GM18907 (cell line): ENCODE measurements at regions not wholly inside any gene's neighbourhood (a gene's known extent, or its start where the extent isn't known, plus 50 kb on each side); places are given as distances from the start of the nearest gene placed in this dataset.
"Not testable (repeated sequence)": the region's sequence is repeated elsewhere in the genome, so short reads cannot be mapped to it uniquely, and the experiment has no call there.

Experiments used
- ATAC-seq: cut with Tn5 transposase; IDR thresholded peaks from one replicate; pipeline ENCODE4 v1.9.1; 2021; ENCODE audit warnings: mild to moderate bottlenecking, moderate library complexity; ENCODE audit not compliant: unreplicated experiment

DNA sequence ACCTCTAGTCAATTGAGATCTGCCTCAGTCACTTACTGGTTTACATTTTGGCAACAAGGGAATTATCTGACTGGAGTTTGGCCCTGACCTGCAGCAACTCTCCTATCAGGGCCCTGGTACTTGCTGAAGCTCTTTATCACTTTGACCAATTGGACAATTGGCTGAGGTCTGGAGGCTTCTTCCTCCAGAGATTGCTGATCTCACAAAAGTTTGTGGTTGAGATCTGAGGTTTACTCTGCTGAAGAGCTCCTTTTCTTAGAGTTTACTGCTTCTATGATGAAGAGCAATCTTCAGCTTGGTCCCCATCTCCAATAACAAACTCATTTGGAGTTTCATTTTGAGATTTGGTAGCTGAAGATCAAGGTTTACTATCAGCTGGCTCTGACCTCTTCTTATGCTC, 276.9 kb upstream of the SGCG start:
- no peak for ATAC-seq

DNA sequence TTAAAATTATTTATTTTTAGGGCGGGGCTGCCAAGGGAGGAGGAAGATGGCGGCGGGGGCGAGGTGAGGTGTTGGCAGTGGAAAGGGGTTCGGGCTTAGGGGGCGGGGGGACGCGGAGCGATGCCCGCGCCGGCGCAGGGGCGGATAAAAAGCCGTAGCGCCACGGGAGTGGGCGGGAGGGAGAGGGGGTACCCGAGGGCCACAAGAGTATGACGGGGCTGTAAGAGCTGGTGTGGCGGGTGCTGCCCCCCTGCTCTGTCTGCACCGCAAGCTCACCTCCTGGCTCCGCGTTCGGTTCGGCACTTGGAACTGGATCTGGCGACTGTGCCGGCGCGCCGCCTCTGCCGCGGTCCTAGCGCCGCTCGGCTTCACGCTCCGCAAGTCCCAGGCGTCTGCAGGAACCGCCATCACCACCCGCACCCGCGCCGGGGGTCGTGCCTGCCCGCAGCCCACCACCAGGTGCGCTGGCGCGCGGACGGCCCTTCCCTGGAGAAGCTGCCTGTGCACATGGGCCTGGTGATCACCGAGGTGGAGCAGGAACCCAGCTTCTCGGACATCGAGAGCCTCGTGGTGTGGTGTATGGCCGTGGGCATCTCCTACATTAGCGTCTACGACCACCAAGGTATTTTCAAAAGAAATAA, 265.2 kb upstream of the SGCG start:
- ATAC-seq = no peak

DNA sequence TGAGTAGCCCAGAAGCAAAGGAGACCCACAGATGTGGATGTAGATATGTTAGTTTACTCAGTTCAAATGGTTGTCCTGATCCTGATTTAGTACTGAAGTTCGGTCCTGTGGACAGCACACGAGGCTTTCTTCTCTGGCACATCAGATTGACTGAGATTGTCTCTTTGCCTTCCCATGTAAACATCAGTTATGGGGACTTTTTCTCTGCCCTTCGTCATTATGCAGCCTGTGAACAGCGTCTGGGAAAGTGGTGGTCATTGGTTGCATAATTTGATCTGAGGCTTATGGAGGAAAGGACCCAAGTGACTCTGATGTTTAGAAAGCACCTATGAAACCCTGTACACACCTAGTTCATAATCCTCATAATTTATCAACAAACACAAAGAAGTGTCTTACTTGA, 264.5 kb upstream of the SGCG start:
- ATAC-seq = not testable (repeated sequence)

DNA sequence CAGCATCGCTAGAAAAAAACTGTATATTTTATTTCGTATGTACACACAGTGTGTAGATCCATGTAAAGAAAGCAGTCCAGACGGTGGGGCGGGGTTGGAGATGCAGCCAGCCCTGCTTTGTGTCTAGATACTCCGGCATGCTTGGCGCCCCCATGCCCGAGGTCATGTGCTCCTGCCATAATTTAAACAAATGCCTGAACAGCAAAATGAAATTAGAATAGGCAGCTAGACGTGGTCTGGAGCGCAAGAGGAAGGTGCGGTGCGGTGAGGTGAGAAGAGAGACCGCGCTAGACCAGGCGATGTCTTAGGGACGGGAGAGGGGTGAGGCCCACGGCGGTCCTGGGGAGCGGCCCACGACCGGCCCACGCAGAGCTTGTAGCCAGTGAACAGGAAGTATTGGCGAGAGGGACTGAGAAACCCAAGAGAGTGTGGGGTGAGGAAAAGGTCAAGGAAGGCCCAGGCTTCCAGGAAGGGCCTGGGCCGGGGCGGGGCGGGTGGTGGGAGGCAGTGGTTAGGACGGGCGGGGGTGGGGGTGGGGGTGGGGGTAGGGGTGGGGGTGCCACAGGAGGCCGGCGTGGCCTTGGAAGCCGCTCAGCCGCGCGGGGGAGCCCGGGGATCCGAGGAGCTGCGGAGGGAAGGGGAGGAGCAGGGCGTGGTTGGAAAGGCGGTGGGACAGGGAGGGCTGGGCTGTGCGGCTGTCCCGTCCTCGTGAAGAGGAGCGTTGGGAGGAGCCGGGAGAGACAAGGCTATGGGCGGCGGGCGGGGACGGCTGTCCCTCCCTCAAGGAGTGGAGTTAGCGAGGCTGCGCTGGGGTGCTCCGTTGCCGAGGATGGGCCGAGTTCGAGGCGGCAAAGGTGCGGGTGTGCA, 254.7 kb upstream of the SGCG start:
- no peak for ATAC-seq

DNA sequence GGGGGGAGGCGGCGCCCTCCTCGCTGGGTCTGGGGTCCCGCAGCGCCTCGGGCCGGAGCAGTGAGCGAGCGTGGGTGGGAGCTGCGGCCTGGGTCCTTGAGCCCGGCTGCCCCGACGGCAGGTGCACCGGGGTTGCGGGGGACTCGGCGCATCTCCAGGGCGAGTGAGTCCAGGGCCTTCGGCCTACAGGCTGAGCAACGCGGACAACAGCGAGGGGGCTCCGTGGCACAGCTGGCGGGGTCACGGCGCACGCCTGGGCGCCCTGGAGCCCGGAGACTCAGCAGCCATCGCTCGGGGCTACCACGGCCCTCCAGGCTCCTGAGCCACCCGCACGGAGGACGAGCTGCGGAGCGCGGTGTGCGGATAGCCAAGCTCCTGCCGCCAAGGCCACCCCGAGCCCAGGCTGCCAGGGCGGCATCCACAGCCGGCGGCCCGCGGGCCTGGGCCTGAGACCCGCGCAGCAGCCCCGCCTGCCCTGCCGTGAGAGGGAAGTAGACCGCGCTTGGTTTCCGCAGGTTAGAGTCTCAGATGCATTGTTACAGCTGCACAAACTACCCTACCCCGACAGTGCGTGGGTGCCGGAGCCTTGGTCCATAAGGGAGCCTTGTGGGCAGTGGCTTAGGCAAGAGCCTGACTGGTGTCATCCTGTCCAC, 253.9 kb upstream of the SGCG start:
- no peak for ATAC-seq

DNA sequence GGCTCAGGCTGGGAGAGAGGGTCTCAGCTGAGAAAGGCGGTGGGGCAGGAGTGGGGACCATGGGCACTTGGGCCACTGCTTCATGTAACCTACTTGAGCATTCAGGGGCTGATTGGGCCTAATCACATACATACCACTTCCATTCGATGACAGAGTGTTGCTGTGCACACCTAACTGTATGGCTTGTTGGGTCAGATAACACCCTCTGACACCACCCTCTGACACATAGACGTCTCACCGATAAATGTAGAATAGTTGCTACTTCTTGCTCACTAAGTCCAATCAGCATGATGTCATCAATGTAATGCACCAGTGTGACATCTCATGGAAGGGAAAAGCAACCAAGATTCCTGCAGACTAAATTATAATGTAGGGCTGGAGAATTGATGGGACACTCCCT, 252.9 kb upstream of the SGCG start:
- ATAC-seq = not testable (repeated sequence)

DNA sequence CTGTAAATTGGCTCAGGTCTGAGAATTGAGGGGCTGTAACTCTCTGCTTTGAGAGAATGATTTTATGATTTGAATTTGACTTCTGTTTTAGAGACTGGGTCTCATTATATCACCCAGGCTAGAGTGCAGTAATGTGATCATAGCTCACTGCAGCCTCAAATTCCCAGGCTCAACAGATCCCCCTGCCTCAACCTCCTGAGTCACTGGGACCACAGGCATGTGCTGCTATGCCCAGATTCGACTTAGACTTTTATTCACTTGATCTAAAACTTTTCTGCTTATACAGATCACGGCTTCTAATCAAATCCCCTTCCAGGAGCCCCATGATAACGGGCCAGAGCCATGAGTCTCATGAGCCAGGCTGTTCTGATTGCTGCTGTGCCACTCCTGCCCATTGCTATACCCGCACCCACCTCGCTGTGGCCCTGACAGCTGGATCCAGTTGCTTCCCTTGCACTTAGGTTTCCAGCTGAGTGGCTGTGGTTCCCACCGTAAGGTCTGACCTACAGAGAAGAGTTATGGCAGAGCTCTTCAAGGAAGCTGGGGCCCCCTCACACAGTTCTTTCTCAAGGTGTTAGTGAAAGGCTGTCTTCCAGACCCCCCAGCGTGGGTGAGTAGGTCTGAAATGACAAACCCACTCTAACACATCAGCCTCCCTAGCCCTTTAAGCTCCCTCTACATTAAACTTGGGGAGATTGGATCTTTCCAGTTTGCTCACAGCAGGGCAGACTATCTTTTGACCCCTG, 251.2 kb upstream of the SGCG start:
- no peak for ATAC-seq

DNA sequence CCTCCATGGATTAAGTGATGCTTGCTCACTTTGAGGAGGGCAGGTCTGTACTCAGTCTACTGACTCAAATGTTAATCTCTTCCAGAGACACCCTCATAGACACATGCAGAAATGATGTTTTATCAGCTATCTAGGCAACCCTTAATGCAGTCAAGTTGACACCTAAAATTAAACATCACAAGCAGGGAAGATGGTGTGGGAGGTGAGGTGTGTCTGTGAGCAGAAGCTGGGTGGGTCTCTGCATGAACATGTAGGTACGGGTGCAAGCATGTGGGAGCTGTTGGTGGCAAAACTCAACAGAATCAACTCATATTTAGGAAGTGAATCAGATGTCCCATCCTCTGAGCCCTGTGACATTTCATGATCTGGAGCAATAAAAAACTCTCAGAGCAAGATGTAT, 249.2 kb upstream of the SGCG start:
- ATAC-seq = no peak

DNA sequence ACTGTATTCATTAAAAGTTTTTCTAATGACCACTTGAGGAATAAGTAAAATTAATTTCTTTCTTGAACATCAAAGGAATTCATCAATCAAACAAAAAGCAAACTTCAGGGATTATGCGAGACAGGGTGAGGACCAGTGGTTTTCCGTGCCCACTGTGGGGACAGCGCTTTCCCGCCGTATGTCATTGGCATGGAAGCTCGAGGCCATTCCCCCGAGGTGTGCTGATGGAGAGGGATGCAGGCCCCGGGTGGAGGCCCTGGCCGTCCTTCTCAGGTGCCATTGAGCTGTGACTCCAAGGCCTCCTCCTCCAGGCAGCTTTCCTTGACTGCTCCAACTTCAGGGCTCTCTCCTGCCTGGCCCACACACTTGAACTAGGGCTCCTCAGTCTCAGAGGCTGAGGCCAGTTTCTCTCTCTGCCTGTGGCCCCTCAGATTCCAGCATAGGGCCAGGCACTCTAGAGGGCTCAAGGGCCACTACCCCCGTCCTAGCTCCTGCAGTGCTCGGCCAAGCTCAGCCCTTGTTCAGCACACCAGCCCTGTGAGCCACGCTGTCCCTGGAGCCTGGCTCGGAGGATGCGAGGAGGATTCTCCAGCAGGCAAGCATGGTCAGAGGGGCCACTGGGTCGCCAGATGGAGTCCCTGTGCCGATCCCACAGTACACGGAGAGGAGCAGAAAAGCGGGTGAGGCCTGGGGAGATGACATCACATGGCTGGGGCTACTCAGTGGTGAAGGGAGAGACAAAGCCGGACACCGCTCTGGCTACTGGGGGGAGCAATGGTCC, 248.0 kb upstream of the SGCG start:
- not testable (repeated sequence) for ATAC-seq

DNA sequence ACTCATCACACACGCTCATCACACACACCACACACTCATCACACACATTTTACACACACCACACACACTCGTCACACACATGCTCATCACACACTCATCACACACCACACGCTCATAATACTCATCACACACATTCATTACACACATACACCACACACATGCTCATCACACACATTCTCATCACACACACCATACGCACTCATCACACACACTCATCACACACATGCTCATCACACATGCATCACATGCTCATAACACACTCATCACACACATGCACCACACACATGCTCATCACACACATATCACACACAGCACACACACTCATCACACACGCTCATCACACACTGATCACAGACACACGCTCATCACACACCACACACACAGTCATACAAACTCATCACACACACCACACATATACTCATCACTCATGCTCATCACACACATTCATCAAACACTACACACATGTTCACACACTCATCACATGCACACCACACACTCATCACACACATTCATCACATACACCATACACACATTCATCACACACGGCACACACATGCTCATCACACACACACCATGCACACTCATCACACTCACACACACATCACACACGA, 247.1 kb upstream of the SGCG start:
- ATAC-seq = no peak

DNA sequence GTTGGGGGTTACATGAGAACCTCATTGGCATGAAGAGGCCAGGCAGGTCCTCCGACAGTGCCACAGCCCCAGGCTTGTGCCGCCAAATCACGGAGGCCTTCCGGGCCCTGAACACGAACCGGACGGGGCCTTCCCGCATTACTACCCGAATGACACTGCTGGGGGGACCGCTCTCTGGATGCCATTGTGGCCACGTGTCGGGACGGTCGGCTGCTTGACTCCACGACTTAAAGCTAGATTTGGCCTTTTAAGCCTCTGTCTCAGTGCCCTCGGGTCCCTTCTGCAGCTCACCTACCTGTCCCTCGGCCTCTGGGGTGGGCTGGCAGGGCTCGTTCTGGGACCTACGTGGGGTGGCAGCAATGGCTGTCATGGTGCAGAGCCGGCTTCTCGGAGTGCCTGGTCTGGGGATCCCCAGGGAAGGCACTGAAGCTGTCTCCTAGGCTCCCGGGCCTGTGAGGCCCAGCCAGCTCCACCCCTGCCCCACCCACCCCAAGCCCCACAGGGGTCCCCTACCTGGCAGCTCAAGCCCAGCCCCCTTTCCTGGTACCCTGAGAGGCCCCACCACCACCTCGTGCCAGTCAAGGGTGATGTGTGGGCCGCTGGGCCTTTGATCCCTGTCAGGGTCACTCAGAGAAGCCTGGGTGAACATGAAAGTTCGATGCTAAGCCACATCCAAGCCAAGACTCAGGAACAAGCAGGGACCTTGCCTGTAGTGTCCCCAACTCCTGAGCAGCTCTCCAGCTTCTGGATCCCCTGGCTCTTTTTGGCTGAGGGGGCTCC, 245.8 kb upstream of the SGCG start:
- ATAC-seq = no peak

DNA sequence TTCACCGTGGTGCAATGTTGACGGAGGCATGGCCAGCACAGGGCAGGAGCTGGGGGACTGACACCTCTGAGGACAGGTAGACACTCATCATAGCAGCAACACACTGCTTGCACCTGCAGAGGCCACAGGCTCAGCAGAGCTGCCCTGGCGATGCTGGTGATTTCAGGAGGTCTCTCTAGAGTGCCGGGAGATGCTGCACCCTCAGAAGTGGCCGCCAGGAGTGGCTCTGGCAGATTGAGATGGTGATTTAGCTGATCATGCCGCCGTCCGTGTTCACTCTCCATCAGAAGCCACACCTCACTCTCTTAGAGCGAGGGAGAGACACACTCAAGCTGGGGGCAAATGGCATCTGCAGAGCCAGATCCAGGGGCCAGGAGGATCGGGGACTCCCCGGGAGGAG, 244.6 kb upstream of the SGCG start:
- ATAC-seq = no peak

DNA sequence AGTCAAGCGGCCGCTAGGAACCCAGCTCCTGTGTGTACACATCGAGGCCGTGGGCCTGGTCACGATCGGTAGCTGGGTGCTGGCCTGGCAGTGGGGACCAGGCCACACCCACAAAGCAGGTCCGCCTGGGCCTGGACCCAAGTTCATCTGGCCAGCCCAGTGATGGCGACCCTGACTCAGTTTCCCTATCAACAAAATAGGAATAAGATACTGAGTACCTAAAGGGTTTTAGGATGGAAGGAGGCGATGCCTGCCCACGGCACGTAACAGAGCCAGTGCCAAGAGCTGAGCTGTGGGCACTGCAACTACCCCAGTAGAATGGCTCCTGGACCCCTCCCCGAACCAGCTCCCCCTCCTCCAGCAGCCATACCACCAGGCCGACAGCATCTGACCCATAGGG, 243.5 kb upstream of the SGCG start:
- no peak for ATAC-seq

DNA sequence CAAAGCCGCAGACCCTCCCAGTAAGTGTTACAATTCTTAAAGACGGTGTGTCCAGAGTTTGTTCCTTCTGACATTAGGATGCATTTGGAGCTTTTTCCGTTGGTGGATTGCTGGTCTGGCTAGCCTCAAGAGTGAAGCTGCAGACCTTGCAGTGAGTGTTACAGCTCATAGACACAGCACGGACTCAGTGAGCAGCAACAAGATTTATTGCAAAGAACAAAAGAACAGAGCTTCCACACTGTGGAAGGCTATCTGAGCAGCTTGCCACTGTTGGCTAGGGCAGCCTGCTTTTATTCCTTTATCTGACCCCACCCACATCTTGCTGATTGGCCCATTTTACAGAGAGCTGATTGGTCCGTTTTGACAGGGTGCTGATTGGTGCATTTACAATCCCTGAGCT, 242.8 kb upstream of the SGCG start:
- ATAC-seq = no peak

DNA sequence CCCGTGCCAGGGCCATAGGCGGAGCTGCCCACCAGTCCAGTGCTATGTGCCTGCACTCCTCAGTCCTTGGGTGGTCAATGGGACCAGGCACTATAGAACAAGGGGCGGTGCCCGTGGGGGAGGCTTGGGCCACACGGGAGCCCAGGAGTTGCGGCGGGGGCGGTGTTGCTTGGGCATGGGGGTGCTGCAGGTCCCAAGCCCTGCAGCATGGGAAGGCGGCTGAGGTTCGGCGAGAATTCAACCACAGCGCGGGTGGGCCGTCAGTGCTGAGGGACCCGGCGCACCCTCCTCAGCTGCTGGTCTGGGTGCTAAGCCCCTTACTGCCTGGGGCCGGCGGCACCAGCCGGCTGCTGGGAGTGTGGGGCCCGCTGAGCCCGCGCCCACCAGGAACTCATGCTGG, 242.2 kb upstream of the SGCG start:
- ATAC-seq = no peak

DNA sequence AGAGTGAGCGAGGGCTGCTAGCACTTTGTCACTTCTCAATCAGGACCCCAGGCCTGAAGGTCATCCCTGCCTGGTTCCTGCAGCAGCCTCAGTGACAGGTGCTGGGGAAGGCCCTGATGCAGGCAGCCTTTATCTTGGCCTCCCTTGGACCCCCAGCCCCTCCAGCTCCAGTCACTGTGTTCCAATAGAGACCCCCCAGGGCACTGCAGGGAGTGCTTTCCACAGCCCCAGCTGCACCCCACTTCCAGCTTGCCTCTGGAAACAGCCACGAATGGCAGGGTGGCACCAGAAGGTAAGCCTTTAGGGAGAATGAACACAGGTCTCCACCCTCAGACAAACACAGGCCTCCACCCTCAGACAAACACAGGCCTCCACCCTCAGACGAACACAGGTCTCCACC, 241.6 kb upstream of the SGCG start:
- ATAC-seq = no peak

DNA sequence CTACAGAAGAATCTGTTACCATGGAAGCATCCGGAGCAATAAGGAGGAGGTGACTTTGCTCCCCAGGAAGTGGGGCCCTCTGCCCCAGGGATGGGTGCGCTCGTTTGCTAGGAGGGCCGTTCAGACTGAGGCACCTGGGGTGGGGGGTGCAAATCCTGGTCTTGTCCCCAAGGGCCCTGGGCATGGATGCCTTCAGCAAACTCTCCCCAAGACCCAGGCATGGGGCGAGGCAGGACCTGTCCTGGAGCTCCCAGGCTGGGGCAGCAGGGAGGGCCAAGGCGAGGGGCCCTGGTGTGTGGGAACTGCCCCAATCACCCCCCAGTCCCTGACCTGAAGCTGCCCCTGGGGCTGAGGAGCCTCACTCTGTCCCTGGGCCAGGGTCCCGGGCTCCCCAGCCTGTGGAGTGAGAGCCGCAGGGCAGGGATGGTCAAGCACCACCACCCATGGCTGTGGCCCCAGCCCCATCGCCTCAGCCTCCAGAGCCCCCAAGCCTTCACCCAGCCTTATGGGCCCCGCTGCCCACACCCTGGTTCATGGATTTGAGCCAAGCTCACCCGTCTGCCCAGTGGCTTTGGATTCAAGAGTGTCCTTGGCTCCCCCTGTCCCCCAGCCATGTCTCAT, 240.6 kb upstream of the SGCG start:
- no peak for ATAC-seq

DNA sequence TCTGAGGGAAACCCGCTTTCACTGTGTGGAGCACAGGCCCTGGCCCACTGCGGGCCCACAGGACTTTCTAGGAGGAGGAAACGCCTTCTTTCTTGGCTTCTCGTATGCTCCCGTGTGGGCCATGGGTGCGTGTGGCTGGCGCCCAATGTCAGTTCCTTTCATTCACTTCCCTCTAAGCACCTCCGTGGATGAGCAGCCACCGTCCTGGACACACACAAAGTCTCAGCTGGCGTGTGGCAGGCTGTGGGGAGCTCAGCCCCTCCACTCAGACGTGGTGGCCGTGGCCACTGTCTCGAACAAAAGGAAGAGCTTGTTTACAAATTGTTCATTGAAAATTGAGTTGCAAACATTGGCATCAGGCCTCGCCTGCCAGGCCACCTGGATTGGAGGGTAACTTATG, 240.0 kb upstream of the SGCG start:
- ATAC-seq = no peak

DNA sequence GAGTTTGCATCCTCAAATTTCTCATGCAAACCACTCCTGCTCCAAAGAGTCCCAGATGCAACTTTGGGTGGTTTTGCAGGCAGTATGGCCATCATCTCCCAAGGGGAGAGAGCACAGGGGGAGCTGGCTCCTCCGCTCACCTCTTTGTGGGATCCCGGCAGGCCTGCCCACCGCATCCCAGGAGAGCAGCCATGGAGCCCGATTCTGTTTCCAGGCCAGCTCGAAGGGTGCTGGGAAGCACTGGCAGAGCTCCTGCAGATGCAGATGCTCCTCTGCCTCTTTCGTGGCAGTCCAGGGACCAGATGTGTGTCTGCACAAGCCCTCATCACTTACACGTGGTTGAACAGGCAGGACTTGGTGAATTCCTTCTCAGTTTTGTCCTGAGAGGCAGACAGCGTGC, 239.3 kb upstream of the SGCG start:
- ATAC-seq = not testable (repeated sequence)
